Activated T-cell treated with anti-CD3 and anti-CD28 coated beads for 48 hours (primary cell): ENCODE measurements at regions not wholly inside any gene's neighbourhood (a gene's known extent, or its start where the extent isn't known, plus 50 kb on each side); places are given as distances from the start of the nearest gene placed in this dataset.

Experiments
- DNase-seq: peaks from one replicate; pipeline ENCODE4 v3.0.0-alpha.2; 2020; ENCODE audit warnings: low read depth

- DNase-seq = no peak
Measured at GRCh38 chr4:24287096-24287495, 297.3 kb downstream of the DHX15 start.

- DNase-seq = no peak
Measured at GRCh38 chr4:24285759-24286158, 298.6 kb downstream of the DHX15 start.

- DNase-seq = no peak
Measured at GRCh38 chr4:24282446-24282845, 301.9 kb downstream of the DHX15 start.

GRCh38 chr4:24279911-24280375 is 304.4 kb downstream of the DHX15 start:
- no peak for DNase-seq

GRCh38 chr4:24279469-24279868 is 304.9 kb downstream of the DHX15 start:
- DNase-seq = no peak

DNA sequence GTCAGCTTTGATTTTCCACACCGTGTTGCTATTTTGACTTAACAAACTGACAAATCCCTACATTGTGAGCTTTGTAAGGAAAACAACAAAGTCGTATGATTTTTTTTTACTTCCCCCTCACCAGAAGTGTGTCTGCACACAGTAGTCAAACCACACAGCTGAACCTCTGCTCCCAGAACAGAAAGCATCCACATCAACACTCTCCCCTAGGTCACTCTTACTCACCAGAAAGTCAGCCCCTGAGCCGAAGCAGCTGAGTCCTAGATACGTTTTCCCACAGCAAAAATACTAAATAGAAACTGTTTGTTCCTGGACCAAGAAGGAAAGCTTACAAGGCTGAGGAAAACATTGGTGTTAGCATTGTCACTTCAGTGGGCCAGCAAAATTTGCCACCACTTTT is 305.7 kb downstream of the DHX15 start:
- DNase-seq = no peak

DNA sequence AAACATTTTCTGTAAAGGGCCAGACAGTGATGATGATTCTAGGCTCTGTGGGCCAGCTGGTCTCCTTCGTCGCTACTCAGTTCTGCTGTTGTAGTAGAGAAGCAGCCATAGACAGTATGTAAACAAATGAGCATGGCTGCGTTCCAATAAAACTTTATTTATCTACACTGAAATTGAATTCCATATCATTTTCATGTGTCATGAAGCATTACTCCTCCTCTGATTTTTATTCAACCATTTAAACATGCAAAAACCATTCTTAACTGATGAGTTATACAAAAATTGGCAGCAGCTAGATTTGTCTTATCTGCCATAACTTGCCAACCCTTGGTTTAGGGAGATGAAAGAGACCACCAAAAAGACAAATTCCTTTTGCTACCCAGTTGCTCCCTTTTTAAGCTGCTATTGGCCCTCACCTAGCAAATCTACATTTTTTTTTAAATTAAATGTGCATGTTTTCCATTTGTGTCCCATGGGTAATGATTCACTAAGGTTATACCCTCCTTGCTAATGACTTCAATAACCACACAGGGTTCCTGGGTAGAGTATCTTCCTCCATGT is 309.9 kb downstream of the DHX15 start:
- no peak for DNase-seq

DNA sequence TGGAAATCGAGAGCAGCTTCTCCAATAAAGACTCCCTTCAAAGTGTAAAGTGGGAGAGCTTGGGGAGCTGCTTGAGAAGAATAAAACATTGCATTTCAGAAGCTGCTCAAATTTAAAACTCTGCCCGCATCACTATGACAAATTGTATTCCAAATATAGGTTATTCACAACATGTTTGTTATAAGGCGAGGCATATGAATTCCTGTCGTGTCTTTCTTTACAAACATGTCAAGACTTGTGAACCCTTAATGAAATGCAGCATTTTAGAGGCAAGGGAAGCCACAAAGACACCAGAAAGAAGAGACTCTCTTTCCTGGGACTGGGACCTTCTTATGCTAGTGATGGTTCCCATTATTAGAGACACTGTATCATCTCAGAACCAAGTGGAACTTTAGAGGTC is 311.2 kb downstream of the DHX15 start:
- no peak for DNase-seq

- DNase-seq = no peak
Measured at GRCh38 chr4:24266951-24267722, 317.2 kb downstream of the DHX15 start.

DNA sequence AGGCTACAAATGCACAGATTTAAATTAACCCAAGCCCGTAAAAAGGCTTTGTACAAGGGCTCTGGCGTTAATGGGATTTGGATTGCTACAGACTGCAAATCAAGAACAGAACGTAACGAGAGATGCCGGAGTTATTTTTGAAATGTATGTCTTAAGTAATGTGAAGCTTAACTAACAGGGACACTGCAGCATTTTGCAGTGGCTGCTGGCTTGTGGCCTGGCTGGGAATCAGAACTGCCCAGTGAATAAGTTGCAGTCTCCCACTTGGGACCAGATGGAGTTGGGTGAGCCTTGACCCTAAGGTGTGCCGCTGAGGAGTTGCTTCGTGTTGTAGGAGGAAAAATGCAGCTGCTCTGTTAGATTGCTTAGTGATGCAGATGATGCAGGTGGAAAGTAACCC is 318.4 kb downstream of the DHX15 start:
- no peak for DNase-seq

DNA sequence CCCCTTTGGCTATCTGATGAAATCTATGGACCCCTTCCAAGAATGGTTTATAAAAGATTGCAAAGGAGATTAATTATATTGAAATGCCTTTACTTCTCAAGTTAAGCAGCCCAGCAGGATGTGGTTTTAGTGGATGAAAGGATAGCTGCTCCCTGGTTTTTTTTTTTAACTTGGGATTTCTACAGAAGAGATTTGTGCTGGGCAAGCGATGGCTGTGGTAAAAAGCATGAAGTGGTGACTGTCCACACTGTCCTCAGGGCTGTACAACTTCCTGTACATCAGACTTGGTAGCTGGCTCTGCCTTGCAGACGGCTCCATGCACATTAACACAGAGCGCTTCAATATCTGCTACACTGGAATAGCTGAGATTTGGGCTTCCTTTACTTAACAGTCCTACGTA is 321.7 kb downstream of the DHX15 start:
- DNase-seq = no peak

DNA sequence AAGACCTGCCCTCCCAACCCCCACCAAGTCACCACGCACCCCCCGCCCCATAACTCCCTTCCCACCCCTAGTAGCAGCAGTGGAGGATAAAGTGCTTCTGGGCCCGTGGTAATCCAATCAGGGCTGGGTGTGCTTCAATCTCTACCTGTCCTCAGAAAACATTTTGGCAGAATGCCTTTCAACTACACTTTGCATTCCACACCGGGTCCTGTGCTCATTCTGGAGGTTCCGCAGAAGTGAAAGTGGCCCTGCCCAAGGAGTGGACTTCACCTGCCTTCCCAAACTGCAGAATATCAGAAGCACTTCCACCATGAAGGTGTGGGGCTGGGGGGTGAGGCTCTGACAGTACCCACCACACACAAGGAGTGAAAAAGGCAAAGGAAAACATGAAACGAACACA is 322.3 kb downstream of the DHX15 start:
- no peak for DNase-seq

DNA sequence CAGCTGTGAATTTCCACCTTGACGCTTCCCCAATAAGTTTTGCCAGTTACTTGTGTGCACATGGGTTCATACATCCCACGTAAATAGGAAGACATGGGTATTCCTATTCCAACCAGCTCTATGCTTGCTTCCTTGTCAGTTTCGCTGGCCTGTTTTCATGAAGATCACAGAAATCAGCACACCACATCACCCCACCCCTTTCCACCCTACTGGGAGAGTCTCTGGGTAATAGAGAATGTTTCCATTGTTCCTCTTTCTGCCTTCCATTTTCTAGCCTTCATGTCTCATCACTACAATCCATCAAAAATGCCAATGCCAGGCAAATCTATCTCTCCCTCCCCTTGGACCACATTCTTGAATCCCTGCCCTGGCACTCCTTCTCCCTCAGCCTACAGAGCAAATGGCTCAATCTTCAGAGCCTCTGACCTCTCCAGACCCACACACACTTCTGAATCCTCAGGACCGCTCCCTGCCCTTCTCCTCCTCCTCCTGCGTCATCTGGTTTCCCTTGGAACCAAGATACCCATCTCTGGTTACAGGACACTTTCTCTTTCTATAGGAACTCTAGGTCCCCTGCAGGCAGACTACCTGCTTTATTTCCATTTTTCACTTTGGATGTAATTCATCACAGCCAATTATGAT is 323.3 kb downstream of the DHX15 start:
- DNase-seq = no peak

DNA sequence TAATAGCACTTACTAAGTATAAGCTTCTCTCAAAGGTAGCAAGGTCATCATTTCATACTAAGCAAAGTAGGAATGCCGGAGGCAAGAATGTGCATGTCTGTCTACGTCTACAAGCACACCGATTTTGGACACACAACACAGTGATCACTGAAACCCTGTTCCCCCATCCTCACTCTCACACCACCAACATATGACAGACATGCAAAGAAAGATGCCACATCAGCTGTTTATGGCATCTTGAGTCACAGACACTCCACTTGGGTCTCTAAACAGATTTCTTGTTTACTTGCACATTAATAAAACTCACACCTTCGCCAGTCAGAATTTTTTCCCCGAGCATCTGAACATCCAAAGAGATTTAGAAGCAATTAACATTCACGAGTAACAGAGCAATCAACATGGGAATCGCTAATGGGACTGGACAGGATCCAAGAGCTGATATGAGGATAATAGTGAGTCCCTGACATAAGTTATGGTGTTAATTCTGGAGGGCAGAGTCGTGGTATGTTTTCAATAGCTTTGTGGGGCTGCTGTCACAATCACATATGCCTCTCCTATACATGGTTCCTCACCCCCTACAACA is 324.1 kb downstream of the DHX15 start:
- no peak for DNase-seq

GRCh38 chr4:24256547-24256946 is 327.8 kb downstream of the DHX15 start:
- no peak for DNase-seq

DNA sequence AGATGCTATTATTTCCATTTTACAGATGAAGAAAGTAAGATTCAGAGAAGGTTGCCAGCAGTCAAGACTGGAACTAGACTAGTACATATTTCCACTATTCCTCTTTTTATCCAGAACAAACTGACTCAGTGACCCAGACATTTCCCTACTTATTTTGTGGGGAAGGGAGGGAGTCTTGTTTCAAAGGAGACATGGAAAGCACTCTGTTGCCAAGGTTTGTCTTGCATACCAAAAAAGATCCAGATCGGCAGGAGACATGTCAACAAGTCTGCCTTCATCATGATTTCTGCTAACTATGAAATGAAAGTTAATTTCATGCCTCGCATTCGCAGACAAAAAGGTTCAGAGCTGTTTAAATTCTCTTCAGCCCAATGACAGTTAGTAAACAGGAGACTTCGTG is 328.3 kb downstream of the DHX15 start:
- no peak for DNase-seq

DNA sequence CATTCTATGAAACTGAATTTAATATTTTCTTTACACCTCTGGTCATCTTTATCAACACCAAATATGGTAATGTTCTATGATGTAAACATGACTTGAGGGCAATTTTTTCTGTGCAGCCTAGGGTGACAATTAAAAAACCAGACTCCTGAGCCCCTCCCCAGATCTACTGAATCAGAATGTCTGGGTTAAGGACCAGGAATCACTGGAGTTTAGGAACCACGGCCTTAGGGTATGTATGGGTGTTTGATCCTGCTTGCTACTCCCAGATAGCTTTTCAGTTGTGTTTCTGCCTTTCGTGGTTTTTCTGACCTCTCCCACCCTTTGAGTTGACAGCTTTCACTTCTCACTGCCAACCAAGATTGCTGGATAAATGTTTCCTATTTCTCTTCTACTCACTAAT is 332.2 kb downstream of the DHX15 start:
- DNase-seq = no peak

GRCh38 chr4:24251589-24251988 is 332.8 kb downstream of the DHX15 start:
- DNase-seq = no peak

DNA sequence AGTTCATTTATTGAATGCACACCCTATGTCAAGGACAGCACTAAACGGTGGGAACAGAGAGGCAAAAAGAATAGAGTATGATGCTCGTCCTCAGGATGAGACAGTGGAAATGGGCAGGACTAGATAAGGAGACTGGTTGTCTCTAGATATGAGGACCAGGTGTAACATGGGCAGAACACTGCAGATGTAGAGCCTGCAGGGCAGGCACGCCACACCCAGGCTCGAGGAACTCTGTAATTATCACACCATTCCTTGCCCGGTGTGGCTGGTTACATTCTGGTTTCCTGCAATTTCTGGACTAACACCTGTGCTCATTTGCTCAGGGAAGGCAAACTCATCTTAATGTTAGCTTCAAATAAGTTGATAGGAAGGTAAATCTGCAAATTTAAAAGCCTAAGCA is 334.4 kb downstream of the DHX15 start:
- no peak for DNase-seq

DNA sequence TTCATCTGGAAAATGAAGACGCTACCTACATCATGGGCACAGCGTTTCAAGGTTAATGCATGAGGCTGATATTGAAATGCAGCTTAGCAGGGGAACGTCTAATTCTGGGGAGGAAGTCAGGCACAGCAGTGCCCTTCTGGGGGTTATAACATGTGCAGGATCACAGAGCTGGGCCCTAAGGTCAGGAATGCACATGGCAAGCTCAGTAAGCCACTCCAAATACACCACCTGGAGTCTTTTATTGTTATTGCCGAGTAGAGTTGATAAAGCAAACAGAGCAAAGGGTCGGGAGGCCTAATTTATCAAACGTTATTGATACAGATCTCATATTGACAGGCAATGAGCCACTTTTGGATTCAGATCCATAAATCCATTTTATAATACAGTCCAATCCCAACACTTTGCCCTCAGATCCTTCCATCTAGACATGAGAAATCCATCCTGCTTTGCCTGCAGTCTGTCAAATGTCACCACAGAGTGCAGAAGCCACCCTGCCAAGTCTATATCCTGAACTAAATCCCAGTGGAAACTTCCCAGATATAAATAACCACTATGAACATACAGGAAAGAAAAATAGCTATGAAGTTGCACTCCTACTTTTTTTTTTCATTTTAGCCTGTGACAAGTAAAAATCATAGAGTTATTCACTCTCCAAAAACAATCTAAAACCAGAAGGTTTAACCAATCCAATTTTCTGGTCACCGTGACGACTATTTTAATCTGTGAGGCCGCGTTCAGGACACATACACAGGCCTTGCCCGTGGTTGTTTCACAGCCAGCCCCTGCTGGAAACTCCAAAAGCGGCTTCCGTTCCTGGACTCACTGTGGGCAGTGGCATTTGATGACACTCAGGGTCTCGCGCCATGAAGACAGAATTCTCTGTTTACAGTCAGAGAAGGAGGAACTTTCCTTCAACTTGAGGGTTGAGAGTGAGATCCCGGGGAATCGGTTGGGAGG is 335.4 kb downstream of the DHX15 start:
- DNase-seq = no peak

DNA sequence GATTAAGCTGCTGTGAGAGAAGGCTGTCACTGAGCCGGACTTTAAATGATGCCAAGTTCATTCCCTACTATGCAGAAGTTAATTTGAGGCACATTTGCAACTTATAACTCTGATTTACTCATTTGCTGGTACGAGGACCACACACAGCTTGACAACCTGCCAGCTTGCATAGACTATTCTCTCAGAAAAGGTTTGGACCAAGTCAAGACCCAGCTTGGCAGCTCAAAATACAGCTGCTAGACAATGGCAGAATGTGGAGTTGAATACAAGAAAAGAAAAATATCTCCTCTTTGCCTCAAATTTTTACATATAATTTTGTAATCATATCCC is 338.9 kb downstream of the DHX15 start:
- no peak for DNase-seq
